Choroid plexus epithelial cell (primary cell): ENCODE measurements at regions not wholly inside any gene's neighbourhood (a gene's known extent, or its start where the extent isn't known, plus 50 kb on each side); places are given as distances from the start of the nearest gene placed in this dataset.

Experiments
- DNase-seq: peaks from one replicate; pipeline ENCODE4 v3.0.0-alpha.2; 2010; ENCODE audit warnings: low read depth
- H3K4me3 ChIP-seq: 2 replicates; pipeline ENCODE4 v1.5.1; 2011; ENCODE audit warnings: low read depth, mild to moderate bottlenecking, control low read depth, low read length, moderate library complexity
- TF ChIP-seq, protein P1 (sequence below): conservative IDR thresholded peaks from 2 replicates; pipeline ENCODE4 v1.5.1; 2011; ENCODE audit warnings: low read depth, mild to moderate bottlenecking, control low read depth, inconsistent platforms, low read length, moderate library complexity

DNA sequence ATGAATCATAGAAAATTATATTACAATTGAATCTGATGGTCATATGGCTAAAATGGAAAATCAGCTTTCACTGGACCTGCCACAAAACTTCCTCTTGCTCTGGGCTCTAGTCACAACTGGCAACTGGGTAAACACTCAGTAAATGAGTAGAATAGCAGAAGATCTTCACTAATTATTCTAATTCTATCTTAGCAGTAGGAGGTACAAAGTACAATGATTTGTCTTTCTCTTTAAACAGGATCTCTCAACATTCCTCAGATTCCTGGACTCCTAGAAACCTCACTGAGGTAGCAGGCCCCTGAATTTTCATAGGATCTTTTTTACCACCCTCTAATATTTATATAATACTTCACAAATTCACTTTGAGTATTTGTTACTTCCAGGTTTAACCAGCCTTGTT is 239.9 kb upstream of the SMARCA2 start:
- TF ChIP-seq, protein P1, sequence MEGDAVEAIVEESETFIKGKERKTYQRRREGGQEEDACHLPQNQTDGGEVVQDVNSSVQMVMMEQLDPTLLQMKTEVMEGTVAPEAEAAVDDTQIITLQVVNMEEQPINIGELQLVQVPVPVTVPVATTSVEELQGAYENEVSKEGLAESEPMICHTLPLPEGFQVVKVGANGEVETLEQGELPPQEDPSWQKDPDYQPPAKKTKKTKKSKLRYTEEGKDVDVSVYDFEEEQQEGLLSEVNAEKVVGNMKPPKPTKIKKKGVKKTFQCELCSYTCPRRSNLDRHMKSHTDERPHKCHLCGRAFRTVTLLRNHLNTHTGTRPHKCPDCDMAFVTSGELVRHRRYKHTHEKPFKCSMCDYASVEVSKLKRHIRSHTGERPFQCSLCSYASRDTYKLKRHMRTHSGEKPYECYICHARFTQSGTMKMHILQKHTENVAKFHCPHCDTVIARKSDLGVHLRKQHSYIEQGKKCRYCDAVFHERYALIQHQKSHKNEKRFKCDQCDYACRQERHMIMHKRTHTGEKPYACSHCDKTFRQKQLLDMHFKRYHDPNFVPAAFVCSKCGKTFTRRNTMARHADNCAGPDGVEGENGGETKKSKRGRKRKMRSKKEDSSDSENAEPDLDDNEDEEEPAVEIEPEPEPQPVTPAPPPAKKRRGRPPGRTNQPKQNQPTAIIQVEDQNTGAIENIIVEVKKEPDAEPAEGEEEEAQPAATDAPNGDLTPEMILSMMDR, result no peak
- DNase-seq, result no peak
- no peak overlapping the region for H3K4me3 ChIP-seq

- TF ChIP-seq, protein P1, result no peak
- DNase-seq, result no peak
- no peak overlapping the region for H3K4me3 ChIP-seq
Measured at GRCh38 chr9:1776668-1777067, 238.5 kb upstream of the SMARCA2 start.

- DNase-seq, result no peak
- H3K4me3 ChIP-seq, result no peak overlapping the region
- TF ChIP-seq, protein P1, result no peak
Measured at GRCh38 chr9:1791191-1791590, 224.0 kb upstream of the SMARCA2 start.

DNA sequence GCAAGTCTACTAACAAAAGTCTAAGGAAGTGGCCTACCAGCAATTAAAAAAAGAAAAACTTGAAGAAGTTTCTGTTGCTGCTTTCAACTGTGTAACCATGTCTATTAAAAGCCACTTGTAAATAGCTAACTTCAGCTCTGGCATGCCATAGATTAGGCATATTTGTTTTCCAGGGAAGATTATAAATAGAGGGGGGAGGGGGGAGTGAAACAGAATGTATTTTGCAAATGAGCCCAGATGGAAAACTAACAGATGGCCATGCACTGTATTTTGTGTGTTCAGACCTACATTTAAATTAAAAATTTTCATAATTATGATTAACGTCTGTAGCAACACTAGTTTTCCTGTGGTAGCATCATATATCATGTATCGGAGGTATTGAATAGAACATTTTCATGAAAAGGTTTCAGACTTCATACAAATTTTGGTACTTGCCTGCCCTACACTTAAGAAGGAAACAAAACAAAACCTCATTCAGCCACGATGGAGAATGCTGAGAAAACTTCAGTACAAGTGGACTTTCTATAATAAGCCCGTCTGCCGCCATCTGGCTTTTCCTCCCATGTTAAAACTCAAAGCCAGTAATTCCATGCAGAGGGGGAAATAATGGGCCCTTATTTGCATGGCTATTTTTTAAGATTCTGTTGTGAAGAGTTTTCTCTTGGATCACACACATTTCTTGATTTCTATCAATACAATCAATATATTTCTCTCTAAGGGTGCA is 220.4 kb upstream of the SMARCA2 start:
- no peak for DNase-seq
- TF ChIP-seq, protein P1, result no peak

GRCh38 chr9:1804128-1804865 is 210.8 kb upstream of the SMARCA2 start:
- TF ChIP-seq, protein P1, result no peak
- H3K4me3 ChIP-seq, result no peak overlapping the region
- no peak for DNase-seq

More for the DNA sequence above, 220.4 kb upstream of the SMARCA2 start:
- H3K4me3 ChIP-seq, result no peak overlapping the region

DNA sequence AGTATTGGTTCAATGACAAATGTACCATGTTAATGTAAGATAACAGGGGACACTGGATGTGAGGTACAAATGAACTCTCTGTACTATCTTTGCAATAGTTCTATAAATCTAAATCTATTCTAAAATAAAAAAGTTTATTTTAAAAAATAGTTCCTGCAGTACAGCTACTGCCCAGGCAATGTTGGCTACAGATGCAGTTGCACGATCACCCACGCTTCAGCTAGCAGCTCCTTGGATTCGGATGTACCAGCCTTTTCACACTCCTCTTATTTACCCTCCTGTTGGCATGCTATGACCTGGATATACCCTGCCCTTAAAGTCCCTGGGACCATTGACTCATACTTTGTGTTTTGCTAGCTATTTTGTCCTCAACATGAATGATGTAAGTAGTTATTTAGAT is 185.4 kb upstream of the SMARCA2 start:
- H3K4me3 ChIP-seq, result no peak overlapping the region
- TF ChIP-seq, protein P1, result no peak
- no peak for DNase-seq
